Epithelial cell of prostate (primary cell): ENCODE measurements at regions not wholly inside any gene's neighbourhood (a gene's known extent, or its start where the extent isn't known, plus 50 kb on each side); places are given as distances from the start of the nearest gene placed in this dataset.
A peak's percentile ranks its signal among the peaks of the same experiment; 100 is the strongest.

Experiments
- DNase-seq: peaks from one replicate; pipeline ENCODE4 v3.0.0-alpha.2; 2011; ENCODE audit warnings: low read depth, low spot score
- H3K27ac ChIP-seq: fragments of 450-650 bp; 2 replicates; pipeline ENCODE4 v1.5.1; 2017; ENCODE audit warnings: mild to moderate bottlenecking

DNA sequence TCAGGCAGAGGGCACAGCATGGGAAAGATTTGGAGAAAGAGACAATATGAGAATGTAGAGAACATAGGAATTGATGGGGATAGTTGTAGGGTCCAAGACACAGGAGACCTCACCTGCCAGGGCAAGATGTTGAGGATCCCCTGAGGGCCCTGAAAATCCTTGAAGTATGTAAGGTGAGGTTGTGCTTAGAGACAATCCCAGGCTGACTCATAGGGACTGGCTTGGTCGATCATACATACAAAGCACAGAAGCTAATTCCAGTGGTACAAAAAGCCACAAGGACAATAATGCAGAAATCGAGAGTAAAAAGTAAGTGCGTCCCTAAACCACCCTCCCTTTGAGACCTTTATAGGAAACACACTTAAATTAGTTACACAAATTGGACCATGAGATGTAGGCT, 468.2 kb downstream of the MIAT start:
- DNase-seq = peak; percentile 34
- H3K27ac ChIP-seq = no peak overlapping the region

- DNase-seq = no peak
- no peak overlapping the region for H3K27ac ChIP-seq
These were observed 470.5 kb downstream of the MIAT start for GRCh38 chr22:27127911-27128310.

DNA sequence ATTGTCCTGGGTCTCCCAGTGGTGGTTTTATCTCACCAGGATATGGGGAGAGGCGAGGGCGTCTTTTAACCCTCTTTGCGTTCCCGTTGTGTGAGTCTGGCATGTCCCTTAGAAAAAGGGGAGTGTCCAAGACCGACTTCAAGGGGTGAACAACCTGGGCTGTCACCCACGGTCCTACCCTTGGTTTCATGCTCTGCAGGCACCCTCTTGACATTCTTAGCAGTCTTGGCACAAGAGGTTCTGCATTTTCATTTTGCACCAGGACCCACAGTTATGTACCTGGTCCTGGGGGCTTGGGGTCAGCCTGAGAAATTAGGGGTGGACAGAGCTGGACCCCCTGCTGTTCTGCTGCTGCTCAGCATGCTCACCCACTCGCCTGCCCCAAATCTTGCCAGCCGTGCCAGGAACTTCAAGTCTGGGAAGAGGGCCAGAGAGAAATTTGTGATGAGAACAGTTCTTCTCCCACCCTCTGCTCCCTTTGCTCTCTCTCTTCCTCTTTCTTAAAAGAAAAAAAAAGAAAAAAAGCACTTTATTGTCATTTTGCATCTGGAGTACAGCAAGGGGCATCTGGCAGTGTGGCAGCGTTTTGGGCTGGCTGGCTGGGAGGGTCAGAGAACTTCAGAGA, 471.2 kb downstream of the MIAT start:
- no peak overlapping the region for H3K27ac ChIP-seq

DNA sequence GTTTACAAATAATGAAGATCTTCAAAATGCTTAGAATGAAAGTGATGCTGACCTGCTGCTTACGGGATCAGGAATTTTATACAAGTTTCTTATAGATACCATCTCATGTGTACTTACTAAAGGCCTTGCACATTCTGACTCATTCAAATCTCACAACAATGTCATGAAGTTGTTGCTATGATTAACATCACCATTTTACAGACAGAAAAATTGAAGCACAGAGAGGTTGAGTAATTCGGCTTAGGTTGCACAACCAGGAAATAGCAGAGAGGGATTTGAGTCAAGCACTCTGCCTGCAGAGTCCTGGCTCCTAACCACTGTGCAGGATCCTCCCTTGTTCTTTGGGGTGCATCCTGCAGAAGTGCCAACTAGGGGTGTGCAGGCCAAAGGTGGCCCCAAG, 471.9 kb downstream of the MIAT start:
- no peak overlapping the region for H3K27ac ChIP-seq
- DNase-seq = peak; percentile 90

More for the DNA sequence above, 471.2 kb downstream of the MIAT start:
- DNase-seq = no peak

- H3K27ac ChIP-seq = no peak overlapping the region
- DNase-seq = no peak
These were observed 473.5 kb downstream of the MIAT start for GRCh38 chr22:27130906-27131305.

DNA sequence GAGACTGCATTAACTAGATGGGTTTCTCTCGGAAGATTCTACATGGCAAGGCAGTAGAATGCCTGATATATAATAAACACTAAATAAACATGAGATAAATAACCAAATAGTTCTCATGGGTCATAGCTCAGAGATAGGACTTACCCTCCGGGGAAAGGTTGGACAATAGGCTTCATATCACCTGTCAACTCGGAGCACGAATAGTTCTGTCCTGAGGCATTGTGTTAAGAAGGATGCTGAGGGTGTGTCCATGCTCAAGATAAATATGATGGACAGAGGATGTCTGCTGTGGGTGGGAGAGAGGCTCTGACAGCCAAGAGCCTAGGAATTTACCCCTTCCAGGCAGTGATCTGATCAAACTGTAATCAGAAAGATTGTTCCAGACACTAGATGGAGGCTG, 474.0 kb downstream of the MIAT start:
- no peak for DNase-seq
- no peak overlapping the region for H3K27ac ChIP-seq

- H3K27ac ChIP-seq = no peak overlapping the region
- no peak for DNase-seq
These were observed 475.0 kb downstream of the MIAT start for GRCh38 chr22:27132400-27132799.

DNA sequence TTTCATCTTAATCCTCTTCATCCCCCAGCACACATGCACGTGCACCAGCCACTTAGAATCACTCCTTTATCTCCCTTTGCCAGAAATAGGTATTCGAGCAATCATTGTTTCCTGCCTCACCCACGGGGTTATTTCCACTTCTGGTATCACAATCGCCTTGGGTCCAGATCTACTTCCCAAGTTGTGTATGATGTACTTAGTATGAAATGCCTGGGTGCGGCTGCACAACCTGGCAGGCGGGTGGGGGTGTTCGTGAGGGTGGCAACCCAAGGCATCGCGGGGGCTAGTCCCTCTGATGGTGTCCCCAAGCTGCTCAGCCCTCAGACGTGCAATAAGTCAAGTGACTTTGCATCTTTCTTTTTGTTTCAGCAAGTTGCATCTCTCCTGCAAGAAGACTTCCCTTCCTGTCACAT, 475.6 kb downstream of the MIAT start:
- H3K27ac ChIP-seq = no peak overlapping the region
- no peak for DNase-seq

DNA sequence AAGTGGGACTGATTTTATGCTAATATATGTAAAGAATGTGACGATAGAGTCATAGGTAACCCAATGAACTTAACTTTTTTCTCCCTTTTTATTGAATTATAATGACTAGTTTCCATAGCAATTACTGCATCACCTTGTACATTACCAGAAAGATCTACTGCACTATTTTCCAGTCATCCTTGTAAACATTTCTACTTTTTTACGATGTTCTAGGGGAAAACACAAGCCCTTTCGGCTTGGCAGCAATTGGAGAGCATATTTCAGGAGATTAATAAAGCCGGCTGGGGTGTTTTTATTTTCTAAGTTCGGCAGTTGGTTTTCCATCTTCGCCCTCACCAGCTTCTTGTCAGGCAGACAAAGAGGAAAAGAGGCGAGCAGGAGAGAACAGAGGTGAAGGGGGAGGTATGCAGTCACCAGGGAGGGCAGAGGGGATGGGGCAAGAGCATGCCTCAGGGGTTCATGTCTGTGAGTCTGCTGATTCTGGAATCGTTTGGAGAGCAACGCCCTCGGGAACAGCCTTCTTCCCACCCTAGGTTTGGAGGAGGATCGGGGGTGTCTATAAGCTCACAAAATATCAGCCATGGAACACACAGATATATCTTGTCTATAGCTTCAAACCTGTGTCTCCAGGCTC, 476.4 kb downstream of the MIAT start:
- H3K27ac ChIP-seq = peak overlapping the region; percentile 62
- DNase-seq = no peak

DNA sequence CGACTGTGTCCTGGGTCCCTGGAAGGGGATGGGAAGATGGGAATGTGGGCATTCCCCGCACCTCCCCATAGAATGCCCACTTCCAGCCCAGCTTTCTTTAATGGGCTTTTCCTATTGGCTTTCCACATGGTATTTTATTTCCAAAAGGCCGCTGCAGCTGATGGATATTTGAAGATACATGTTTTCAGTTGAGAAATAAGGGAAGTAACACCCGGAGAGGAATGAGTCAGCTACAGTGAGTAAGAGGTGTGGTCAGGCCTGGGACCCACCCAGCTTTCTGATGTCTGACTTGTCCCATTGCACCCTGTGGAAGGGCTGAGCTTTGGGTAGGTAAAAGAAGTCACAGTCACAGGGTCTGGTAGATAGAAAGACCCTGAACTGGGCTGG, 476.9 kb downstream of the MIAT start:
- peak overlapping the region; percentile 62 for H3K27ac ChIP-seq
- peak; percentile 70 for DNase-seq

GRCh38 chr22:27135031-27135981, 477.9 kb downstream of the MIAT start:
- no peak overlapping the region for H3K27ac ChIP-seq
- no peak for DNase-seq

DNA sequence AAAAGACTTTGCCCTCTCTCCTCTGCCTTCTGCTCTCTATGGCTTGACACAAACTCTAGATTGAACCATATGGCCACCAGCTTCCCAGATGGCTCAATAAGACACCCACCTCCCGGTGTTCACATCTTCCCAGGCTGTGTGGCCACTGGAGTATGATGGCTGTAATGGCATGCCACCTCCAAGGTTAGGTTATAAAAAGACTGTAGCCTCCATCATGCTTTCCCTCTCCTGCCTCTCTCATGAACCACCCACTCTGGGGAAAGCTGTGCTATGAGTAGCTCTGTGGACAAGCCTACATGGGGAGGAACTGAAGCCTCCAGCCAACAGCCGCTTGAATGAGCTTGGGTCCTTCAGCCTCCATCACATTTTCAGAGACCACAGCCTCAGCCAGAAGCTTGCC, 479.2 kb downstream of the MIAT start:
- no peak overlapping the region for H3K27ac ChIP-seq
- DNase-seq = no peak

DNA sequence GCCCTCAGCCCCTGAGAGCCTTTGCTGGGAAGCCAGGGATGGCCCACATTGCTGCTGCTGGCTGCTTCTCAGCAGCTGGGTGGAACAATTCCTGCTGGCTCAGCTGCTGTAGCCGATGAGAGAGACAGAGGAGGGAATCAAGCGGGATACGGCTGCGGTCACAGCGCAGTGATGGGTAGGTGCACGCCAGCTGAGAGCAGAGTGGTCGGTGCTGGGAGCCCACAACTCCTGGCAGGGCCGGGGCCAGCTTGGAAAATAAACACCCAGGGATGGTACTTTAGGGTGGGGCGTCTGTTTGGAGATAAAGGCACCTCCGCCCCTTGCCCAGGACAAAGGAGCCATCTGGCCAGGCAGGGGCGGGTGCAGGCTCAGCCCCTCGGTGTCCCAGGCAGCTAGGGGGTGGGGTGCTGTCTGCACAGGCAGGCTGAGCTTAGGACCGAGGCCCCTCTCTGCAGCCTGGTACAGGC, 480.5 kb downstream of the MIAT start:
- DNase-seq = no peak
- no peak overlapping the region for H3K27ac ChIP-seq

DNA sequence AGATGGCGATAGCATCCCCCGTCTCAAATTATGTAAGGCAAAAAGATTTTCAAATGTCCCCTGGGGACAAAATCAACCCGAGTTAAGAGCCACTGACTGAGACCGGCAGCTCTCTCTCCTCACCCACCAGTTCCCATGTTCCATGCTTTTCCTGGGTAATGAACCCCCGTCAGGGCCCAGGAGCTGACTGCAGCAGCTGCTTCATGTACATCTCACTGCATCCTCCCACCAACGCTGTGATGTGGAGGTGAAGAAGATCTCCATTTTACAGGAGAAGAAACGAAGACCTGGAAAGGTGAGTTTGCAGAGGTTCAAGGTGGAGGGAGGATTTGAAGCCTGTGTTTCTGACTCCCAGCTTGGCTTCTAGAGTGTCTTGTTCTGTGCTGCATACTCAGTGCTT, 481.1 kb downstream of the MIAT start:
- no peak for DNase-seq
- no peak overlapping the region for H3K27ac ChIP-seq

DNA sequence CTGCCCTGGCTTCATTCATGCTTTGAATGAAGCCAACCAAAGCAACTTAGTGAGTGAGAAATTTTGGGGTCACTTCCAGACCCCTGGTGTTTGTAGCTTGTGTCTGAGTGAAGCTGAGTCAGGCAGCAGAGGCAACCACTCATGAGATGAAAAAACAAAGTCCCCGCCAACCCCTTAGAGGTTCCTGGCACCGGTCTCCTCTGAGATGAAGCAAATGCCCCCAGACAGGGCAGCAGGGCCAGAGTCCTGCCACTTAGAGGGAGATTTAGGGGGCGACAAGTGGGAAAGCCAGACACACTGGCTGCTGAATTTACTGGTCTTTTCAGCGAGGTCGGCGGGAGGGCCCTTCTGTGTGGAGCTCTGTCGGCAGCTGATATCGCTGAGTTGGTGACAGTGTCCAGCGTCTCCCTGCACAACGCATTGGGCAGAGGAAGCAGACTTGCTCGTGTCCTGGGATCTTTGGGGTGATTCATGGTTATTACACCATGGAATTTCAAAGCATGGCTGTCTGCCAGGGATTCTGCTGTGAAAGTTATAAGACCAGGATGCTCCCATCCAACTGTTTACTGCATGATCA, 482.6 kb downstream of the MIAT start:
- DNase-seq = no peak
- no peak overlapping the region for H3K27ac ChIP-seq

- DNase-seq = no peak
- H3K27ac ChIP-seq = no peak overlapping the region
These were observed 484.9 kb downstream of the MIAT start for GRCh38 chr22:27142286-27142685.

DNA sequence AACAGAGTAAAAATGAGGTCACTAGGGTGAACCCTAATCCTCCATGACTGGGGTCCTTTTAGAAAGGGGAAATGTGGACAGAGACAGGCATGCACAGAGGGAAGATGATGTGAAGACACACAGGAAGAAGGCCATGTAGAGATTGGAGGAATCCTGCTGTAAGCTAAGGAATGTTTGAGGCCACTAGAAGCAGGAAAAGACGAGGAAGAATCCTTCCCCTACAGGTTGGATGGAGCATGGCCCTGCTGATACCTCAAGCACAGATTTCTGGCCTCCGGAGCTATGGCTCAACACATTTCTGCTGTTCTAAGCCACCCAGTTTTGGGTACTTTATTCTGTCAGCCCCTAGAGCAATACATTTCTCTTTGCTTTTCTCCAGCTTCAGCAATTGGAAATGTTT, 486.9 kb downstream of the MIAT start:
- DNase-seq = no peak
- H3K27ac ChIP-seq = no peak overlapping the region

DNA sequence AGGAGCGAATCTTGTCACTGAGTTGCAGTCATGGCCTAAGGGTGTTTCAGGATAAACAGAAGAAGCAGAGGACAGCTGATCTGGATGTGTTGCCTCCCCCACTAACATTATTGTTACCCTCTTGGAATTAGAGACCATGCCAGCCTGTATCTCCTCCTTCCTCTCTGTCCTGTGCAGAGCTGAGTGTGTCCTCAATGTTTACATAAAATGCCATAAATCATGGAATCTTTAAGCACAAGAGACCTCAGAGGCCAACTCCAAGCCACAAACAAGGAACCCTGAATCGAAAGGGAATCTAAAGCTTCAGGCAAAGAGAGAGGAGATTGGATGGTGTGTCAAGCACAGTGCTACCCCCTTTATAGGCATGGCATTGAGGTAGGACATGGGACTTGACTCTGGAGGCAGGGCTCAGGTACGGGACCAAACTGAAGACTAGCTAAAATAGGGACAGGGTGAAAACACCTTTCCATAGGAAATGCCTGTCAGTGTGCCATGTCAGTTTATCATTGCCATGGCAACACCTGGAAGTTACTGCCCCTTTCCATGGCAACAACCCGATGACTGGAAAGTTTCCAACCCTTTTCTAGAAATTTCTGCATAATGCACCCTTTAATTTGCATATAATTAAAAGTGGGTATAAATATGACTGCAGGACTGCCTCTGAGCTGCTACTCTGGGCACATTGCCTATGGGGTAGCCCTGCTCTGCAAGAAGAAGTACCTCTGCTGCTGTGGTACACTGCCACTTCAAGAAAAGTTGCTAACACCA, 489.7 kb downstream of the MIAT start:
- no peak for DNase-seq

GRCh38 chr22:27148055-27148454, 490.7 kb downstream of the MIAT start:
- DNase-seq = no peak
- H3K27ac ChIP-seq = no peak overlapping the region

More for the DNA sequence above, 489.7 kb downstream of the MIAT start:
- H3K27ac ChIP-seq = no peak overlapping the region

DNA sequence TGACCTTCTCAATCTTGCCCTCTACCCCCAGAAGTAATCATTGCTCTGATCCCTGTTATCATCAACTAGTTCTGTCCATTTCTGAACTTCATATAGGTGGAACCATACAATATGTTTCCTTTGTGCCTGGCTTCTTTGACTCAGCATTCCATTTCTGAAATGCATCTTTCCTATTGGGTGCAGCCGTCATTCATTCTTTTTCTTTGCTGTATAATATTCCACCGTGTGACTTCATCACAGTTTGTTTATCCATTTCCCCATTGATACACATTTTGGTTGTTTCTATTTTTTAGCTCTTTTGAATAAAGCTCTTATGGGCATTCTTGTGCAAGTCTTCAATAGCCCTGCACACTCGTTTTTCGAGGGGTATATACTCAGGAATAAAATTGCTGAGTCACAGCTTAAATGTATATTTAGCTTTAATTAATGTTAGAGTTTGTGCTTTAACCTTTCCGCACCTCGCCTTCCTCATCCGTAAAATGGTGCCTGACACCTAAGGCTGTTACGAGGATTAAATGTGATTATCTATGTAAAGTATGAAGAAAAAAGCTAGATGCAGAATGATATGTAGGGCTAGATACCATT, 491.6 kb downstream of the MIAT start:
- no peak overlapping the region for H3K27ac ChIP-seq
- no peak for DNase-seq
